HG02884 (cell line): ENCODE measurements at regions not wholly inside any gene's neighbourhood (a gene's known extent, or its start where the extent isn't known, plus 50 kb on each side); places are given as distances from the start of the nearest gene placed in this dataset.

Source experiments
- ATAC-seq: cut with Tn5 transposase; IDR thresholded peaks from one replicate; pipeline ENCODE4 v1.9.1; 2021; ENCODE audit warnings: mild to moderate bottlenecking, moderate library complexity; ENCODE audit not compliant: unreplicated experiment

DNA sequence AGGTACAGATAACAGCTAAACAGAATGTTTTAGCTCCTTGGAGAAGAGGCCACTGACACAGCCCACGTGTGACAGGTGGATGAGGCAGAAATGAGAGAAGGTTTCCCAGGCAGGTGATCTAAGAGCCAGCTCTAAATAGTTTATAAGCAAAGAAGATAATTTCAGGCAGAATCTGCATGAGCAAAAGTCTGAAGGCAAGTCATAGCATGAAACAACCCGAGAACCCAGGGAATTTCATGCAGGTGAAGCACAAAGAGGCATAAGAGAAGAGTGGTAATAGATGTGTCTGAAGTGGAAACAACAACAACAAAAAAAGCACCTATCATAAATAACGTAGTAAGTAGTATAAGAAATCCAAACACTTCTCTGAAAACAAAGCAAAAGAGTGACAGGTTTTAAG, 275.8 kb upstream of the CPEB2 start:
- ATAC-seq = no peak

- no peak for ATAC-seq
Observed at GRCh38 chr4:14726877-14727361, 275.4 kb upstream of the CPEB2 start.

GRCh38 chr4:14729282-14730000, 272.8 kb upstream of the CPEB2 start:
- ATAC-seq = no peak

GRCh38 chr4:14742054-14742453, 260.2 kb upstream of the CPEB2 start:
- no peak for ATAC-seq

GRCh38 chr4:14743172-14743571, 259.1 kb upstream of the CPEB2 start:
- ATAC-seq = no peak

- ATAC-seq = no peak
Observed at GRCh38 chr4:14743601-14744000, 258.7 kb upstream of the CPEB2 start.

GRCh38 chr4:14744346-14744745, 257.9 kb upstream of the CPEB2 start:
- ATAC-seq = no peak

- no peak for ATAC-seq
Observed at GRCh38 chr4:14749910-14750309, 252.4 kb upstream of the CPEB2 start.

- ATAC-seq = no peak
Observed at GRCh38 chr4:14752341-14753046, 249.8 kb upstream of the CPEB2 start.

DNA sequence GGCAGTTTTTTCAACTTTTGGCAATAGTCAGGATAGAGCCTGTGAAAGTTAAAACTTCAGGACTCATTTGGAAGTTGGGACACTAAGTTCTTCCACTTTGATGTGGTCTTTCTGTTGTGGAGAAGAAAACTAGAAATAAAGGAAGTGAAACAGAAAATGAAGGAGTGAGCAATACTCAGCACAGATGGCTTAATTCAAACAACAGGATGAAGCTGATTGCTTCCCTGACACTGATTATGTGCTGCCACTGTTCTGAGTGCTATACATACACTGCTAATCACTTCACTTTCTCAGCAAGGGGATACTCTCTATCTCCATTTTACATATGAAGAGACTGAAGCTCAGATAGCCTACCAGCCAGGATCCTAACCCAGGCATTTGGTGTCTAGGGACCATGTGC, 235.1 kb upstream of the CPEB2 start:
- peak; percentile 64 for ATAC-seq

- peak; percentile 54 for ATAC-seq
Observed at GRCh38 chr4:14768449-14768848, 233.8 kb upstream of the CPEB2 start.

GRCh38 chr4:14769993-14770392, 232.3 kb upstream of the CPEB2 start:
- ATAC-seq = no peak

GRCh38 chr4:14771094-14771493, 231.2 kb upstream of the CPEB2 start:
- ATAC-seq = no peak

GRCh38 chr4:14771504-14772175, 230.6 kb upstream of the CPEB2 start:
- no peak for ATAC-seq

DNA sequence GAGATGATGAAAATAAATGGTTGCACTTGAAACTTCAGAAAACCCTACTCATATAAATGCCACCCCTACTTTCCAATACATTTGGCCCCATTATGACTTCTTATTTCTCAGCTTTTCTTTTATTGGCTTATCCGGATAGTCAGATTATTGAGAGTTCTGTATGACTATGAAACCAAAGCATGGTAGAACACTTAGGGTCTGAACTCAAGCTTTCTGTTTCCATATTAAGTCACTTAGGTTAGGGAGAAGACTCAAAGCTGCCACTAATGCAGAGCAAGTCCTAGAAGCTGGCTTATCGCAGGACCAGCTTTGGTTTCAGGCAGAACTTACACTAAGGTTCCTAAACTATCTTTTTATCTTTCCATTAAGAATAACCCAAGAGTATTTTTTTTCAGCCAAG, 229.9 kb upstream of the CPEB2 start:
- ATAC-seq = no peak

DNA sequence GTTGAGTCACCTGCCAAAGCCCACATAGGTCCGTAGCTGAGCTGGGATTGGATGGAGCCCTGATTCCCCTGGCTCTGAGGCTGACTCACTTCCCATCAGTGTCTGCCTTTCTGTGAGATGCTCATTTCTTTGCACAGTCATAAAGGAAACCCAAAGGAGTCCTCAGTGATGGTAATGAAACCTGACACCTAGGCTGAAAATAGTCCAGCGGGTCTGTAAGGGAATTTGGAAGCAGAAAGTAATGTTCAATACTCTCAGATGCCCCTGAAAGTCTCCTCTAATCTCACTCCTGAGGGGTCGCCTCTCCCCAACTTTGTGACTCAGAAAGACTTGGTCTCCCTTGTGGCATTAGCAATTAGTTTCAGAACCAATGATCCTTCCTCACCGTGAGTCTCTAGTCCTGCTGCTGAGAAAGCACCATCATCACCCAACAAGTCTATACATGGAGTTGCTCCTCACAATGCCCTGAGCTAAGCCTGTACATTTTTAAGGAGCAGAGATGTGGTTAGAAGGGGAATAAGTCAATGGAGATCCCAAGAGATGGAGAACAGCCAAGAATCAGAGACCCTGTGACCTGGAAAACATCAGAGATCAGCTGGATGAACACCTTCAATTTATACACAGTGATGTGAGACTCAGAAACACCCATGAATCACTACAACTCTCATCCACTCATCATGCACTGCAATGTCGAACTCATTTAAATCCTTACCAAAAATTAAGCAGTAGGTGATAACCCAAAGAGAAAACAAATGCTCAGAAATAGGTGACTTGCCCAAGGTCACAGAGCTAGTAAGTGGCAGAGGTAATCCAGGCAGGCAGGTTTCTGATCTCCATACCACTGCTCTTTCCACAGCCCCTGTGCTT, 219.0 kb upstream of the CPEB2 start:
- peak; percentile 98 for ATAC-seq

DNA sequence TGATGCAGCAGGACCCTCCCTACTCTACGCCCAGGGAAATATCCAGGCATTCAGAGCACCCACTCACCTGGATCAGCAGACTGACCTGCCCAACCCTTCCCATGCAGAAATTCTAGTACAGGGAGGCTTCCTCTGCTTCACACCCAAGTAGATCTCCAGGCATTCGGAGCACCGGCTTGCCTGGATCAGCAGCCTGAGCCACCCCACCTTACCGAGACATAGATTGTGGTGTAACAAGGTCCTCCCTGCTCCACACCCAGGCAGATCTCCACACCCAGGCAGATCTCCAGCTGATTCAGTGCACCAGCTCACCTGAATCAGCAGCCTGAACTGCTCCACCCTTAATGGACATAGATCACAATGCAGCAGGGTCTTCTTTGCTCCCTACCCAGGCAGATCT, 215.1 kb upstream of the CPEB2 start:
- no peak for ATAC-seq

DNA sequence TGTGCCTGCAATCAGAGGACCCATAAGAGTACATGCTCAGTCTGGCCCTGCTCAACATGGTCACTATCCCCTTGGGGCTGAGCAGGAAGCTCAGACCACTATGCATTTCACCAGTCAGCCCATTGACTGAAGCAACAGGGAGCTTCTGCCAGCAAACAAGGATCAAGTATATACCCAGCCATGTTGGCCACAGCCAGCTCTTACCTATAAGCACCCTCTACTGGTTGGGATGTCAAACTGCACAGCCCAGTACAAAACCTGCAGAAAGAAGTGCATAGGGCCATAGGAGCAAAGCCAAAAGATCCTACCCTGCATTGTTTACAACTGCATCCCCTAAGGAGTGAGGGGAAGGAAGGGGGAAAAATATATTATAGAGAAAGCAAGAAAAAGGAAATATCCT, 214.4 kb upstream of the CPEB2 start:
- no peak for ATAC-seq

DNA sequence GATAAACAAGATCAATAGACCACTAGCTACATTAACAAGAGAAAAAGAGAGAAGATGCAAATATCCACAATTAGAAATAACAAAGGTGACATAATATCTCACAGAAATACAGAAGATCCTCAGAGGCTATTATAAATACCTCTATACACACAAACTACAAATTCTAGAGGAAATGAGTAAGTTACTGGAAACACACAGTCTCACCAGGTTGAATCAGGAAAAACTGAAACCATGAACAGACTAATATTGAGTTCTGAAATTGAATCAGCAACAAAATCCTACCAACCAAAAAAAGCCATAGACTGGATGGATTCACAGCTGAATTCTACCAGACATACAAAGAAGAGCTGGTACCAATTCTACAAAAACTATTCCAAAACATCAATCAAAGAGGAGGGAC, 211.8 kb upstream of the CPEB2 start:
- ATAC-seq = peak; percentile 68

- ATAC-seq = no peak
Observed at GRCh38 chr4:14792702-14793227, 209.5 kb upstream of the CPEB2 start.

- ATAC-seq = peak; percentile 84
Observed at GRCh38 chr4:14800977-14801376, 201.3 kb upstream of the CPEB2 start.
